ENCODE measurements at regions not wholly inside any gene's neighbourhood (a gene's known extent, or its start where the extent isn't known, plus 50 kb on each side); places are given as distances from the start of the nearest gene placed in this dataset.

DNA sequence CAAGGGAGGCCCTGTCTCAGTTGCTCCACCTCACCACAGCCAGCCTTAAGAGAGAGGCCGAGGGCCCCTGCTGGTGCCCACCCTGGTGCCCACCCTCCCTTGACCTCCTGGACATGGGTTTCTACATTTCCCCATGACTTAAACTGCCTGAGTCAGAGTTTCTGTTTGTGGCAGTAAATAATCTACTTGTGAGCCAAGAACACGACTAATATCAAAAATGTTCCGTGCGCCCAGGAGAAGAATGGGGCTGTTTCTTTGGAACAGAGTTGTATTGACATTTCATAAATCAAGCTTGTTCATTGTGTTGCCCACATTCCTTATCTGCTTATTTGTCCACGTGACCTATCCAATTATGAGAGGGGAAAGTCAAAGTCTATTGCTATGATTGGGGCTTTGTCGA, 143.5 kb downstream of the ANKRD60 start:
- Histone ChIP-seq H4K20me1 (ENCODE audit: insufficient read depth, low read length) (no peaks in the 10 kb centered on the region), H3K27me3 (ENCODE audit: low read depth, low read length) (peaks cover 43% of the 10 kb centered on the region), H3K4me3 (ENCODE audit: low read length) (no peak overlapping the region), H3K4me2 (ENCODE audit: low read length) (no peak overlapping the region), H3K36me3 (replicated peaks; ENCODE audit: low read depth, low read length) (no peaks in the 10 kb centered on the region), H3K9me3 (ENCODE audit: insufficient read depth, low read length) (no peaks in the 10 kb centered on the region), H3K79me2 (ENCODE audit: low read length) (no peaks in the 10 kb centered on the region), H3K27ac (ENCODE audit: low read length) (no peak overlapping the region), H3K4me1 (ENCODE audit: low read length) (no peaks in the 10 kb centered on the region), H3K9ac (ENCODE audit: low read length) (no peak overlapping the region), H2AFZ (ENCODE audit: low read depth, low read length) (no peak overlapping the region)
- TF ChIP-seq EZH2phosphoT487 (IDR thresholded peaks at IDR 0.05; ENCODE audit: low read depth), result no peak
- no peak for TF ChIP-seq CTCF (IDR thresholded peaks at IDR 0.05; ENCODE audit: low read depth, low read length)

DNA sequence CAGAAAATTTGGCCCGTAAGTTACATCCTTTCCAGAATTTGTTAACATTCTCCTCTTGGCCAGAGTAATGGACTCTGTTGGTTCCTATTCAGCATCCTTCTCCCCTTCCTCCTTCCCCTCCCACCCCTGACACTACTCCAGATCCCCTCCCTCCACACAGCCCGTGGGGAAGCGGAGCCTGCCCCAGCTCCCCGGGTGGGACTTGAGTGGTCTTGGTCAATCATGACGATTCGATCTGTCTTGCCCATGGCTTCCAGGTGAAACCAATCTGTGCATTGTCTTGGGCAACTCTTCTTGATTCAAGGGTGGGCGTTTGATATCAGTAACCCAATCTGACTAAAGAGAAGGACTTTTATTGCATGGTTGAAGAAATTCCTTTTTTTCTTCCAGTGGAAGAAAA, 143.9 kb downstream of the ANKRD60 start:
- H2AFZ ChIP-seq (ENCODE audit: low read depth, low read length), result no peak overlapping the region
- peaks cover 44% of the 10 kb centered on the region for H3K27me3 ChIP-seq (ENCODE audit: low read depth, low read length)
- no peaks in the 10 kb centered on the region for H4K20me1 ChIP-seq (ENCODE audit: insufficient read depth, low read length)
- TF ChIP-seq CTCF (IDR thresholded peaks at IDR 0.05; ENCODE audit: low read depth, low read length), result no peak
- no peak for TF ChIP-seq EZH2phosphoT487 (IDR thresholded peaks at IDR 0.05; ENCODE audit: low read depth)
- no peak overlapping the region for H3K4me3 ChIP-seq (ENCODE audit: low read length)
- H3K79me2 ChIP-seq (ENCODE audit: low read length), result no peaks in the 10 kb centered on the region
- no peaks in the 10 kb centered on the region for H3K36me3 ChIP-seq (replicated peaks; ENCODE audit: low read depth, low read length)
- no peak overlapping the region for H3K27ac ChIP-seq (ENCODE audit: low read length)
- H3K9me3 ChIP-seq (ENCODE audit: insufficient read depth, low read length), result no peaks in the 10 kb centered on the region
- H3K4me2 ChIP-seq (ENCODE audit: low read length), result no peak overlapping the region
- no peak overlapping the region for H3K9ac ChIP-seq (ENCODE audit: low read length)
- no peaks in the 10 kb centered on the region for H3K4me1 ChIP-seq (ENCODE audit: low read length)

GRCh38 chr20:58081846-58082245, 146.6 kb downstream of the ANKRD60 start:
- Histone ChIP-seq H3K27me3 (ENCODE audit: low read depth, low read length) (peaks cover 52% of the 10 kb centered on the region), H2AFZ (ENCODE audit: low read depth, low read length) (no peak overlapping the region), H3K9me3 (ENCODE audit: insufficient read depth, low read length) (no peaks in the 10 kb centered on the region), H3K9ac (ENCODE audit: low read length) (no peak overlapping the region), H3K36me3 (replicated peaks; ENCODE audit: low read depth, low read length) (no peaks in the 10 kb centered on the region), H3K4me2 (ENCODE audit: low read length) (no peak overlapping the region), H4K20me1 (ENCODE audit: insufficient read depth, low read length) (no peaks in the 10 kb centered on the region), H3K79me2 (ENCODE audit: low read length) (no peaks in the 10 kb centered on the region), H3K27ac (ENCODE audit: low read length) (no peak overlapping the region), H3K4me3 (ENCODE audit: low read length) (no peak overlapping the region), H3K4me1 (ENCODE audit: low read length) (no peaks in the 10 kb centered on the region)
- TF ChIP-seq EZH2phosphoT487 (IDR thresholded peaks at IDR 0.05; ENCODE audit: low read depth) (no peak), CTCF (IDR thresholded peaks at IDR 0.05; ENCODE audit: low read depth, low read length) (no peak)

- Histone ChIP-seq H3K9me3 (ENCODE audit: insufficient read depth, low read length) (no peaks in the 10 kb centered on the region), H3K9ac (ENCODE audit: low read length) (no peak overlapping the region), H2AFZ (ENCODE audit: low read depth, low read length) (no peak overlapping the region), H3K36me3 (replicated peaks; ENCODE audit: low read depth, low read length) (no peaks in the 10 kb centered on the region), H3K4me3 (ENCODE audit: low read length) (no peak overlapping the region), H3K27me3 (ENCODE audit: low read depth, low read length) (peaks cover 69% of the 10 kb centered on the region), H3K4me2 (ENCODE audit: low read length) (no peak overlapping the region), H3K27ac (ENCODE audit: low read length) (no peak overlapping the region), H4K20me1 (ENCODE audit: insufficient read depth, low read length) (no peaks in the 10 kb centered on the region), H3K4me1 (ENCODE audit: low read length) (no peaks in the 10 kb centered on the region), H3K79me2 (ENCODE audit: low read length) (no peaks in the 10 kb centered on the region)
- TF ChIP-seq EZH2phosphoT487 (IDR thresholded peaks at IDR 0.05; ENCODE audit: low read depth), result no peak
- TF ChIP-seq CTCF (IDR thresholded peaks at IDR 0.05; ENCODE audit: low read depth, low read length), result no peak
Observed at GRCh38 chr20:58078741-58079522, 149.5 kb downstream of the ANKRD60 start.
